Daoy (cell line): ENCODE measurements at regions not wholly inside any gene's neighbourhood (a gene's known extent, or its start where the extent isn't known, plus 50 kb on each side); places are given as distances from the start of the nearest gene placed in this dataset.
A peak's percentile ranks its signal among the peaks of the same experiment; 100 is the strongest.
"Not testable (repeated sequence)": the region's sequence is repeated elsewhere in the genome, so short reads cannot be mapped to it uniquely, and the experiment has no call there.

Experiments used
- DNase-seq: peaks from one replicate; pipeline ENCODE4 v3.0.0-alpha.2; 2015; ENCODE audit warnings: low read depth

- not testable (repeated sequence) for DNase-seq
Observed at GRCh38 chr6:51224580-51225240, 406.0 kb downstream of the TFAP2B start.

- no peak for DNase-seq
Observed at GRCh38 chr6:51241376-51241775, 422.7 kb downstream of the TFAP2B start.

- no peak for DNase-seq
Observed at GRCh38 chr6:51249798-51250197, 431.1 kb downstream of the TFAP2B start.

GRCh38 chr6:51250317-51250716 lies 431.6 kb downstream of the TFAP2B start:
- no peak for DNase-seq

GRCh38 chr6:51257938-51258337 lies 439.3 kb downstream of the TFAP2B start:
- DNase-seq: no peak

GRCh38 chr6:51260003-51260402 lies 441.3 kb downstream of the TFAP2B start:
- no peak for DNase-seq

- DNase-seq: no peak
Observed at GRCh38 chr6:51261691-51262090, 443.0 kb downstream of the TFAP2B start.

GRCh38 chr6:51265426-51265825 lies 446.8 kb downstream of the TFAP2B start:
- no peak for DNase-seq

GRCh38 chr6:51266604-51267003 lies 447.9 kb downstream of the TFAP2B start:
- no peak for DNase-seq

- no peak for DNase-seq
Observed at GRCh38 chr6:51268666-51269065, 450.0 kb downstream of the TFAP2B start.

GRCh38 chr6:51269876-51270275 lies 451.2 kb downstream of the TFAP2B start:
- no peak for DNase-seq

GRCh38 chr6:51271615-51272014 lies 452.9 kb downstream of the TFAP2B start:
- DNase-seq: no peak

- DNase-seq: no peak
Observed at GRCh38 chr6:51273228-51273961, 454.7 kb downstream of the TFAP2B start.

- DNase-seq: no peak
Observed at GRCh38 chr6:51277474-51277873, 458.8 kb downstream of the TFAP2B start.

- DNase-seq: no peak
Observed at GRCh38 chr6:51282026-51282425, 463.4 kb downstream of the TFAP2B start.

GRCh38 chr6:51283723-51284355 lies 465.2 kb downstream of the TFAP2B start:
- DNase-seq: no peak

- no peak for DNase-seq
Observed at GRCh38 chr6:51285876-51286275, 467.2 kb downstream of the TFAP2B start.

- no peak for DNase-seq
Observed at GRCh38 chr6:51289041-51289440, 470.4 kb downstream of the TFAP2B start.

- peak; percentile 2 for DNase-seq
Observed at GRCh38 chr6:51292659-51293058, 474.0 kb downstream of the TFAP2B start.

- DNase-seq: peak; percentile 7
Observed at GRCh38 chr6:51299621-51300380, 481.1 kb downstream of the TFAP2B start.

- no peak for DNase-seq
Observed at GRCh38 chr6:51300510-51300909, 481.8 kb downstream of the TFAP2B start.

GRCh38 chr6:51301962-51302361 lies 483.3 kb downstream of the TFAP2B start:
- no peak for DNase-seq
